HCT116 (cell line): ENCODE measurements at regions not wholly inside any gene's neighbourhood (a gene's known extent, or its start where the extent isn't known, plus 50 kb on each side); places are given as distances from the start of the nearest gene placed in this dataset.

Experiments used
- CBX3 ChIP-seq: IDR thresholded peaks from 2 replicates; pipeline ENCODE4 v1.6.1; 2012; ENCODE audit warnings: low read depth
- CTCF ChIP-seq, 3 experiments: fragments of 200-600 bp in 1 of 3; sonication (generic) in 1 of 3; IDR thresholded peaks in 2 of 3; conservative IDR thresholded peaks in 1 of 3; 2 replicates each; pipeline ENCODE4 v1.5.1; 2012 to 2017; ENCODE audit warnings: low read depth in 2 of 3, low read length in 2 of 3, antibody characterized with exemption in 1 of 3, borderline replicate concordance in 1 of 3, control low read depth in 1 of 3, mild to moderate bottlenecking in 1 of 3, mixed read lengths in 1 of 3, mixed run types in 1 of 3, moderate library complexity in 1 of 3; ENCODE audit not compliant: insufficient read depth in 1 of 3
- EZH2 ChIP-seq: fragments of 200-600 bp; sonication (generic); IDR thresholded peaks from 2 replicates; pipeline ENCODE4 v1.6.1; 2017; ENCODE audit warnings: antibody characterized with exemption, mixed run types
- EZH2phosphoT487 ChIP-seq: fragments of 200-600 bp; IDR thresholded peaks from 2 replicates; pipeline ENCODE4 v1.6.1; 2018; ENCODE audit warnings: antibody characterized with exemption, borderline replicate concordance
- FOSL1 ChIP-seq: IDR thresholded peaks from 2 replicates; pipeline ENCODE4 v1.6.1; 2012; ENCODE audit warnings: low read depth
- MAX ChIP-seq: IDR thresholded peaks from 2 replicates; pipeline ENCODE4 v1.6.1; 2012
- POLR2A ChIP-seq: IDR thresholded peaks from 2 replicates; pipeline ENCODE4 v1.7.0; 2011; ENCODE audit warnings: borderline replicate concordance; ENCODE audit not compliant: insufficient read depth, insufficient read length; ENCODE audit errors: extremely low read depth
- POLR2AphosphoS5 ChIP-seq: IDR thresholded peaks from 2 replicates; pipeline ENCODE4 v1.6.1; 2011; ENCODE audit warnings: mild to moderate bottlenecking, low read depth, low read length, moderate library complexity
- RAD21 ChIP-seq: IDR thresholded peaks from 2 replicates; pipeline ENCODE4 v1.6.1; 2012; ENCODE audit warnings: low read depth, mild to moderate bottlenecking
- SP1 ChIP-seq: IDR thresholded peaks from 2 replicates; pipeline ENCODE4 v1.6.1; 2012; ENCODE audit warnings: low read depth
- ZFX ChIP-seq: fragments of 450-650 bp; IDR thresholded peaks from 2 replicates; pipeline ENCODE4 v1.6.1; 2017

GRCh38 chr10:3006093-3006492 is 61.3 kb upstream of the PFKP start:
- TF ChIP-seq POLR2A, result no peak
- no peak for TF ChIP-seq SP1
- no peak for TF ChIP-seq FOSL1
- TF ChIP-seq MAX, result no peak
- TF ChIP-seq CTCF (IDR thresholded peaks at IDR 0.05 in 2 of 3, conservative IDR thresholded peaks at IDR 0.05 in 1 of 3; ENCODE audit: borderline replicate concordance in 1 of 3, insufficient read depth in 1 of 3, low read depth in 2 of 3, low read length in 2 of 3), result no peak
- no peak for TF ChIP-seq EZH2phosphoT487
- TF ChIP-seq CBX3, result no peak
- no peak for TF ChIP-seq RAD21
- TF ChIP-seq POLR2AphosphoS5, result no peak
- TF ChIP-seq ZFX, result no peak
- TF ChIP-seq EZH2, result no peak
